Left lung (tissue), 4 donors: ENCODE measurements at regions not wholly inside any gene's neighbourhood (a gene's known extent, or its start where the extent isn't known, plus 50 kb on each side); places are given as distances from the start of the nearest gene placed in this dataset.
A peak's percentile ranks its signal among the peaks of the same experiment; 100 is the strongest.

Experiments used
- ATAC-seq: fragments of 200-7000 bp; cut with Tn5 transposase; one replicate; pipeline ENCODE4 v1.9.1; 2020; ENCODE audit warnings: moderate library complexity
- DNase-seq, 4 donors: peaks; one replicate each; pipeline ENCODE4 v3.0.0-alpha.2; 2013 to 2020
- H3K27ac ChIP-seq, 2 donors: fragments of 200-600 bp; sonication (generic) in 1 of 2; one replicate each; pipeline versions ENCODE4 v1.5.0 to v1.8.0; 2020 to 2021
- H3K27me3 ChIP-seq, 2 donors: fragments of 200-600 bp; sonication (generic) in 1 of 2; one replicate each; pipeline versions ENCODE4 v1.5.0 to v1.8.0; 2020 to 2021
- H3K36me3 ChIP-seq, 2 donors: fragments of 200-600 bp; sonication (generic) in 1 of 2; one replicate each; pipeline versions ENCODE4 v1.5.0 to v1.8.0; 2020 to 2021
- H3K4me1 ChIP-seq, 2 donors: fragments of 200-600 bp; one replicate each; pipeline ENCODE4 v1.8.0; 2021
- H3K4me3 ChIP-seq, 2 donors: fragments of 200-600 bp; sonication (generic) in 1 of 2; one replicate each; pipeline versions ENCODE4 v1.5.0 to v1.8.0; 2020 to 2021; ENCODE audit warnings: mild to moderate bottlenecking in 1 of 2
- H3K9me3 ChIP-seq, 2 donors: fragments of 200-600 bp; sonication (generic) in 1 of 2; one replicate each; pipeline versions ENCODE4 v1.5.0 to v1.8.0; 2020 to 2021
- CTCF ChIP-seq, 2 donors: fragments of 200-600 bp; sonication (generic) in 1 of 2; IDR thresholded peaks; one replicate each; pipeline versions ENCODE4 v1.5.0 to v1.8.0; 2021; ENCODE audit warnings: antibody characterized with exemption in 2 of 2
- intact Hi-C, 2 donors: fragments of 100-400 bp; cut with DNase I; formaldehyde crosslinking; loops; one replicate each; pipeline versions ENCODE4 v1.11.2 to v1.14.2; 2022
- donor health status: DM: no; HTN: yes; CAD: no.
- donor health status: DM: no; HTN: no; CAD: no.

- DNase-seq (no peak), ATAC-seq (no peak)
- TF ChIP-seq CTCF (IDR thresholded peaks at IDR 0.05) = no peak
- H3K27me3 ChIP-seq = no peaks in the 10 kb centered on the region
- no peaks in the 10 kb centered on the region for H3K36me3 ChIP-seq
- H3K27ac ChIP-seq = no peak overlapping the region
- no peaks in the 10 kb centered on the region for H3K4me1 ChIP-seq
- H3K4me3 ChIP-seq = no peak overlapping the region
- intact Hi-C loops = no loop called here
- H3K9me3 ChIP-seq = no peaks in the 10 kb centered on the region
Measured at GRCh38 chrX:20397587-20397986, 130.9 kb upstream of the RPS6KA3 start.

- no peak for TF ChIP-seq CTCF (IDR thresholded peaks at IDR 0.05)
- peak; percentile 41 for ATAC-seq
Measured at GRCh38 chrX:20394451-20394850, 127.7 kb upstream of the RPS6KA3 start.

GRCh38 chrX:20393944-20394343 is 127.2 kb upstream of the RPS6KA3 start:
- H3K36me3 ChIP-seq = no peaks in the 10 kb centered on the region
- intact Hi-C loops = no loop called here
- H3K4me1 ChIP-seq = no peaks in the 10 kb centered on the region
- peak overlapping the region in 1 of 2 donors; percentile 68 for H3K27ac ChIP-seq
- no peak for TF ChIP-seq CTCF (IDR thresholded peaks at IDR 0.05)
- H3K4me3 ChIP-seq = no peak overlapping the region
- no peaks in the 10 kb centered on the region for H3K27me3 ChIP-seq
- DNase-seq (peak in 1 of 4 donors; percentile 45), ATAC-seq (no peak)
- H3K9me3 ChIP-seq = no peaks in the 10 kb centered on the region

More at GRCh38 chrX:20394451-20394850, 127.7 kb upstream of the RPS6KA3 start:
- H3K27ac ChIP-seq = peak overlapping the region in 1 of 2 donors; percentile 68
- intact Hi-C loops = no loop called here
- H3K4me1 ChIP-seq = no peaks in the 10 kb centered on the region
- no peak overlapping the region for H3K4me3 ChIP-seq
- no peaks in the 10 kb centered on the region for H3K9me3 ChIP-seq
- no peak for DNase-seq
- no peaks in the 10 kb centered on the region for H3K36me3 ChIP-seq
- H3K27me3 ChIP-seq = no peaks in the 10 kb centered on the region

- intact Hi-C loops = no loop called here
- no peaks in the 10 kb centered on the region for H3K9me3 ChIP-seq
- TF ChIP-seq CTCF (IDR thresholded peaks at IDR 0.05) = no peak
- H3K4me3 ChIP-seq = no peak overlapping the region
- ATAC-seq (no peak), DNase-seq (no peak)
- H3K27me3 ChIP-seq = no peaks in the 10 kb centered on the region
- H3K4me1 ChIP-seq = no peaks in the 10 kb centered on the region
- H3K36me3 ChIP-seq = no peaks in the 10 kb centered on the region
- H3K27ac ChIP-seq = no peak overlapping the region
Measured at GRCh38 chrX:20388594-20388993, 121.9 kb upstream of the RPS6KA3 start.

- intact Hi-C loops = no loop called here
- Histone ChIP-seq H3K36me3 (no peaks in the 10 kb centered on the region), H3K27ac (no peak overlapping the region), H3K9me3 (no peaks in the 10 kb centered on the region), H3K27me3 (no peaks in the 10 kb centered on the region), H3K4me1 (no peaks in the 10 kb centered on the region), H3K4me3 (no peak overlapping the region)
- no peak for DNase-seq
- ATAC-seq = no peak
- TF ChIP-seq CTCF (IDR thresholded peaks at IDR 0.05) = no peak
Measured at GRCh38 chrX:20383477-20383876, 116.8 kb upstream of the RPS6KA3 start.
